Common myeloid progenitor, CD34-positive (primary cell): ENCODE measurements at regions not wholly inside any gene's neighbourhood (a gene's known extent, or its start where the extent isn't known, plus 50 kb on each side); places are given as distances from the start of the nearest gene placed in this dataset.
"Not testable (repeated sequence)": the region's sequence is repeated elsewhere in the genome, so short reads cannot be mapped to it uniquely, and the experiment has no call there.

Source experiments
- CTCF ChIA-PET: fragments of 350-600 bp; sonication (Branson Sonifier 250); formaldehyde crosslinking; loops from one replicate; lab custom pipeline; 2021; ENCODE audit warnings: antibody characterized with exemption; lab: Charles Lee
- POLR2A ChIA-PET: fragments of 350-600 bp; sonication (Branson Sonifier 250); formaldehyde crosslinking; loops from one replicate; lab custom pipeline; 2021; ENCODE audit warnings: antibody characterized with exemption; lab: Charles Lee
- DNase-seq, 3 donors: peaks; one replicate each; pipeline versions ENCODE4 v3.0.0 to v3.0.0-alpha.2; 2013
- H3K27ac ChIP-seq, 2 experiments: 1 replicate in 1 of 2; 2 replicates in 1 of 2; pipeline ENCODE4 v1.7.0; 2013; ENCODE audit warnings: inconsistent platforms in 2 of 2, low read length in 2 of 2, mild to moderate bottlenecking in 2 of 2, low read depth in 1 of 2, moderate library complexity in 1 of 2; ENCODE audit not compliant: severe bottlenecking in 2 of 2, insufficient read depth in 1 of 2, poor library complexity in 1 of 2
- H3K27me3 ChIP-seq, 5 experiments: replicated peaks in 2 of 5; 1 replicate in 3 of 5; 2 replicates in 2 of 5; pipeline versions ENCODE4 v1.6.1 to v1.7.0; 2013; ENCODE audit warnings: low read length in 4 of 5, mild to moderate bottlenecking in 2 of 5, moderate library complexity in 2 of 5, inconsistent platforms in 1 of 5; ENCODE audit not compliant: insufficient read depth in 5 of 5, control insufficient read depth in 4 of 5
- H3K36me3 ChIP-seq, 4 experiments: 1 replicate in 2 of 4; 2 replicates in 2 of 4; pipeline versions ENCODE4 v1.6.1 to v1.7.0; 2013; ENCODE audit warnings: low read length in 3 of 4, control low read depth in 1 of 4, mild to moderate bottlenecking in 1 of 4; ENCODE audit not compliant: control insufficient read depth in 4 of 4, insufficient read depth in 4 of 4
- H3K4me1 ChIP-seq, 4 experiments: 1 replicate in 3 of 4; 2 replicates in 1 of 4; pipeline versions ENCODE4 v1.6.1 to v1.7.1; 2013; ENCODE audit warnings: low read length in 3 of 4, mild to moderate bottlenecking in 3 of 4, control low read depth in 1 of 4, inconsistent platforms in 1 of 4, moderate library complexity in 1 of 4; ENCODE audit not compliant: control insufficient read depth in 4 of 4, insufficient read depth in 4 of 4; ENCODE audit errors: control extremely low read depth in 1 of 4
- H3K4me3 ChIP-seq, 7 experiments: 1 replicate in 4 of 7; 2 replicates in 3 of 7; pipeline versions ENCODE4 v1.5.1 to v1.7.0; 2013; ENCODE audit warnings: mild to moderate bottlenecking in 7 of 7, low read length in 6 of 7, moderate library complexity in 6 of 7, inconsistent platforms in 2 of 7, low read depth in 2 of 7, control low read depth in 1 of 7; ENCODE audit not compliant: insufficient read depth in 4 of 7, control insufficient read depth in 1 of 7; ENCODE audit errors: extremely low read depth in 1 of 7
- H3K9me3 ChIP-seq, 5 experiments: 1 replicate in 4 of 5; 2 replicates in 1 of 5; pipeline versions ENCODE4 v1.6.1 to v1.7.1; 2013; ENCODE audit warnings: low read length in 4 of 5, mild to moderate bottlenecking in 2 of 5, inconsistent platforms in 1 of 5, low read depth in 1 of 5, moderate library complexity in 1 of 5; ENCODE audit not compliant: control insufficient read depth in 4 of 5, insufficient read depth in 2 of 5; ENCODE audit errors: control extremely low read depth in 1 of 5
- WGBS: methylation state at CpG from one replicate; pipeline ENCODE4 v1.1.5; 2013; ENCODE audit not compliant: insufficient coverage; 5-methylcytosine and 5-hydroxymethylcytosine counted together

GRCh38 chr22:34410111-34410510 lies 489.8 kb upstream of the LARGE1 start:
- POLR2A ChIA-PET: no interaction called here
- WGBS: 52% methylated on average over 3 of the region's 4 CpGs
- Histone ChIP-seq H3K27me3 (no peaks in the 10 kb centered on the region), H3K9me3 (no peaks in the 10 kb centered on the region), H3K4me3 (no peak overlapping the region), H3K27ac (no peak overlapping the region), H3K4me1 (no peaks in the 10 kb centered on the region), H3K36me3 (no peaks in the 10 kb centered on the region)
- no peak for DNase-seq
- CTCF ChIA-PET: no interaction called here

DNA sequence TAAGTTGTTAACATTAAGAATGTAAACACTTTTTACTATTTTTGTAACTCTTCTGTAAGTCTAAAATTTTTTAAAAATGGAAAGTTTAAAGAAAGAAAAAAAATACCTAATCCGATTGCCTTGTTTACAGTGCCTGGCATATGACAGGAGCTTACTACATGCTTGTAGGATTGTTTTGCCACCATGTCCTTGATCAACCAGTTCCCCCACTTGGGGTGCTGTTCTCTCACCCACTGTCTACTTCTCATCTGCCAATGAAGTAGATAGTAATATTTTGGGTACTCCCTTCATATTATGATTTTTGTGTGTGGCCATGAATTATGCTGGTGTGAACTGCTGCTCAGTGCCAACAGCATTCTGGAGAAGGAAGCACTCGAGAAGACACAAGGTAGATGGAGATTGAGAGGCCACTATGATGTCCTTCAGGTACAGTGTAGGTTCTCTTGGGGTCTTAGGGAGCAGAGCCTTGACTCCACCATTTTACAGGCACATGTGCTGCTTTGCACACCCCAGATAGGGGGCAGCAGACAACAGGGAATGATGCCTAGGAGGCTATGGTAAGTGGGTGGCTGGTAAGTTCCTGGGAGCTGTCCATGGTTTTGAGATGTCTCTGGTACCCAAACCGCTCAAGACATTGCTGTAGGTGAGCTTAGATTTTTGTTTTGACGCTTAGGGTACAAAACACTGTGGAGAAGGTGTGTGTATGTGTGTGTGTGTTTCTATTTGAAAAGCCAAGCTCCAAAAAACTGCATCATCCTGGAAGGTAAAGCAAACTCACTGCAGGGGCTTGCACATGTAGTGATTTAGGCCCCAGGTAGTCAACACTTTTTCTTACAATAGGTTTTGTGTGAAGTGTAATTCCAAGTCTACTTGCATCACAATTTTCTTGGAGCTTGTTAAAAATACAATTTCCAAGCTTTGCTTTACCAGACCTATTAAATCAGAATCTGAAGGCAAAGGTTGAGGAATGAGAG lies 494.5 kb upstream of the LARGE1 start:
- peak; percentile 80 to 90 (median 86) for DNase-seq
- WGBS: 0% methylated on average over 1 of the region's 4 CpGs
- Histone ChIP-seq H3K9me3 (no peaks in the 10 kb centered on the region), H3K27ac (no peak overlapping the region), H3K4me1 (no peaks in the 10 kb centered on the region), H3K27me3 (no peaks in the 10 kb centered on the region), H3K4me3 (no peak overlapping the region), H3K36me3 (no peaks in the 10 kb centered on the region)
- ChIA-PET CTCF (interaction anchor here (0.7 to 5.4 kb wide), 10 partner anchors 11 to 736 kb away, joined by 3 to 41 read pairs (median 3); no protein-coding TSS in a partner anchor), POLR2A (no interaction called here)

GRCh38 chr22:34416022-34416860 lies 496.0 kb upstream of the LARGE1 start:
- no peak for DNase-seq
- CTCF ChIA-PET: interaction anchor here (0.7 to 5.4 kb wide), 2 partner anchors 8 to 607 kb away, joined by 3 to 41 read pairs; no protein-coding TSS in a partner anchor
- WGBS: no CpG with 5 or more reads among the region's 7 CpGs
- no peaks in the 10 kb centered on the region for H3K36me3 ChIP-seq
- H3K9me3 ChIP-seq: no peaks in the 10 kb centered on the region
- H3K27ac ChIP-seq: no peak overlapping the region
- H3K4me3 ChIP-seq: no peak overlapping the region
- H3K4me1 ChIP-seq: no peaks in the 10 kb centered on the region
- POLR2A ChIA-PET: no interaction called here
- no peaks in the 10 kb centered on the region for H3K27me3 ChIP-seq

DNA sequence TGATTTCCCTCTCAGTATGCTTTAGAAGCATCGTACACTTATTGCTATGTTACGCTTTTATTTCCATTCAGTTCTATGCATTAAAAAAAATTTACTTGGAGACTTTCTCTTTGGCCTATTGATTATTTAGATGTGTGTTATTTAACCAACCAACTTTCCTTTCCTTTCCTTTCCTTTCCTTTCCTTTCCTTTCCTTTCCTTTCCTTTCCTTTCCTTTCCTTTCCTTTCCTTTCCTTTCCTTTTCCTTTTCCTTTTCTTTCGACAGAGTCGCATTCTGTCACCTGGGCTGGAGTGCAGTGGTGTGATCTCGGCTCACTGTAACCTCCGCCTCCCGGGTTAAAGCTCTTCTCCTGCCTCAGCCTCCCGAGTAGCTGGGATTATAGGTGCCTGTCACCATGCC lies 502.7 kb upstream of the LARGE1 start:
- CTCF ChIA-PET, H3K4me1 ChIP-seq, H3K4me3 ChIP-seq, DNase-seq, H3K27ac ChIP-seq, POLR2A ChIA-PET, H3K9me3 ChIP-seq, H3K36me3 ChIP-seq, H3K27me3 ChIP-seq: not testable (repeated sequence)
- WGBS: 95% methylated on average over 4 of the region's 8 CpGs

- Histone ChIP-seq H3K27me3 (no peaks in the 10 kb centered on the region), H3K27ac (no peak overlapping the region), H3K36me3 (no peaks in the 10 kb centered on the region), H3K4me3 (no peak overlapping the region), H3K9me3 (peaks cover 0 to 3% (median 0%) of the 10 kb centered on the region in 5 experiments), H3K4me1 (no peaks in the 10 kb centered on the region)
- CTCF ChIA-PET: no interaction called here
- 80% methylated on average over 3 of the region's 4 CpGs for WGBS
- POLR2A ChIA-PET: no interaction called here
- no peak for DNase-seq
Measured at GRCh38 chr22:34427436-34427835, 507.2 kb upstream of the LARGE1 start.

GRCh38 chr22:34427841-34428240 lies 507.6 kb upstream of the LARGE1 start:
- WGBS: 100% methylated on average over 1 of the region's 1 CpG
- no peaks in the 10 kb centered on the region for H3K4me1 ChIP-seq
- no peak overlapping the region for H3K4me3 ChIP-seq
- POLR2A ChIA-PET: no interaction called here
- H3K27ac ChIP-seq: no peak overlapping the region
- H3K36me3 ChIP-seq: no peaks in the 10 kb centered on the region
- peaks cover 0 to 3% (median 0%) of the 10 kb centered on the region in 5 experiments for H3K9me3 ChIP-seq
- no peaks in the 10 kb centered on the region for H3K27me3 ChIP-seq
- CTCF ChIA-PET: interaction anchor here (0.8 kb wide), 1 partner anchor 1628 kb away, joined by 3 read pairs; no protein-coding TSS in a partner anchor
- no peak for DNase-seq
